ENCODE measurements at regions not wholly inside any gene's neighbourhood (a gene's known extent, or its start where the extent isn't known, plus 50 kb on each side); places are given as distances from the start of the nearest gene placed in this dataset.
"Not testable (repeated sequence)": the region's sequence is repeated elsewhere in the genome, so short reads cannot be mapped to it uniquely, and the experiment has no call there.

DNA sequence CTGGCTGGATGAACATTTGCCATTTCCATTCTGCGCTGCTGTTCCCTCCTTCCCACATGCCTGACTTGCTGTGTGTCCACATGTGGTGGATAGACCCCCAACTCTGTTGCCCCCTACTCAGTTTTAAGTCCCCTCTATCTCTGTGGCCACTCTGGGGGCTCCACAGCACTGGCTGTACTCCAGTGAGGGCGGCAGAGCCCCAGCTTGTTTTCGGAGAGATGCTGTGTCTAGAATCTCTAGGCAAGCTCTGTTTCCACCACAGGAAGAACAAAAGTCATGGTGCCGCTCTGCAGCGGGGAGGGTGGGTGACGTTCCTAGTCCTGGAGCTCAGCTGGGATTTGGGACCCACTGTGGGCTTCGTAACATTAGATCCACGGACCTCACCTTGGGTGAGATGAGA, 570.4 kb upstream of the B3GAT1 start:
- TF ChIP-seq, protein P1, sequence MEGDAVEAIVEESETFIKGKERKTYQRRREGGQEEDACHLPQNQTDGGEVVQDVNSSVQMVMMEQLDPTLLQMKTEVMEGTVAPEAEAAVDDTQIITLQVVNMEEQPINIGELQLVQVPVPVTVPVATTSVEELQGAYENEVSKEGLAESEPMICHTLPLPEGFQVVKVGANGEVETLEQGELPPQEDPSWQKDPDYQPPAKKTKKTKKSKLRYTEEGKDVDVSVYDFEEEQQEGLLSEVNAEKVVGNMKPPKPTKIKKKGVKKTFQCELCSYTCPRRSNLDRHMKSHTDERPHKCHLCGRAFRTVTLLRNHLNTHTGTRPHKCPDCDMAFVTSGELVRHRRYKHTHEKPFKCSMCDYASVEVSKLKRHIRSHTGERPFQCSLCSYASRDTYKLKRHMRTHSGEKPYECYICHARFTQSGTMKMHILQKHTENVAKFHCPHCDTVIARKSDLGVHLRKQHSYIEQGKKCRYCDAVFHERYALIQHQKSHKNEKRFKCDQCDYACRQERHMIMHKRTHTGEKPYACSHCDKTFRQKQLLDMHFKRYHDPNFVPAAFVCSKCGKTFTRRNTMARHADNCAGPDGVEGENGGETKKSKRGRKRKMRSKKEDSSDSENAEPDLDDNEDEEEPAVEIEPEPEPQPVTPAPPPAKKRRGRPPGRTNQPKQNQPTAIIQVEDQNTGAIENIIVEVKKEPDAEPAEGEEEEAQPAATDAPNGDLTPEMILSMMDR (IDR thresholded peaks at IDR 0.05; ENCODE audit: low read depth, low read length) = not testable (repeated sequence)
- not testable (repeated sequence) for TF ChIP-seq EZH2phosphoT487 (IDR thresholded peaks at IDR 0.05; ENCODE audit: low read depth)
